ENCODE measurements at regions not wholly inside any gene's neighbourhood (a gene's known extent, or its start where the extent isn't known, plus 50 kb on each side); places are given as distances from the start of the nearest gene placed in this dataset.

GRCh38 chr10:78740976-78741915, 327.5 kb upstream of the ZMIZ1 start:
- DNase-seq (ENCODE audit: low read depth): no peak

GRCh38 chr10:78742406-78742729, 326.4 kb upstream of the ZMIZ1 start:
- no peak for DNase-seq (ENCODE audit: low read depth)

DNA sequence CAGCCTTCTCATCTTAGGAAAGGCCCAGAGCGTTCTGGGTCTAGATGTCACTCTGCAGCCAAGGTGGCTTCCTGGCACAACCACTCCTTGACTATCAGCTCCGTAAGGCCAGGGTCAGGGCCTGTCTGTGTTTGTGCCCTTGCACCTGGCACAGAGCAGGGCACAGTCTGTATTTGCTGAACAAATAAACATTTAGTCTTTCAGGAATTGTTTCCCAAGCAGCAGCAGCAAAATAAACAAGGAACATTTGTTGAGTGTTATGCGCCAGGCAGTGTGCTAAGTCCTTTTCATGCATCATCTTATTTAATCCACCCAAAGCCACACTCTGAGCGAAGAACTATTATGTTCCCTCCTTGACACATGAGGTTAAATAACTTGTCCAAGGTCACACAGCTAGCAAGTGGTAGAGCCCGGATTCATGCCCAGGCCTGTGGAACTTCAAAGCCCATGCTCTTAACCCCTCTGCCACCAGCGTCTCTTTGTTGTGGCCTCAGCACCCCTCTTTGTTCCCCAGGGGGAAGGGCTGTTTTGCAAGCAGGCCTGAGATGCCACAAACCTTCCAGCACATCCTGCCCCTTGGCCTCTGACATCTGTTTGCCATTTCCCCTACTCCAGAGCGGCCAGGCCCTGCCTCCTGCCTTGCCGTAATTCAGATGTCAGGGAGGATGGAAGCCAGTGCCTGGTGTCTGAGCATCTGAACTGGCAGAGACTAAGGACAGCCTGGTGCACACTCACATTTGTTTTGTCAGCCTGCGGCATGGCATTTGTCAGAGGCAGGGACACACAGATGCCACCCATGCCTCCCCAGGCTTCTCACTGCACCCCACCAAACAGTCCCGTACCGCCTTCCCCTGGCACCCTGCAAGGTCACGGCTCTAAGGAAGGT, 325.8 kb upstream of the ZMIZ1 start:
- no peak for DNase-seq (ENCODE audit: low read depth)

DNA sequence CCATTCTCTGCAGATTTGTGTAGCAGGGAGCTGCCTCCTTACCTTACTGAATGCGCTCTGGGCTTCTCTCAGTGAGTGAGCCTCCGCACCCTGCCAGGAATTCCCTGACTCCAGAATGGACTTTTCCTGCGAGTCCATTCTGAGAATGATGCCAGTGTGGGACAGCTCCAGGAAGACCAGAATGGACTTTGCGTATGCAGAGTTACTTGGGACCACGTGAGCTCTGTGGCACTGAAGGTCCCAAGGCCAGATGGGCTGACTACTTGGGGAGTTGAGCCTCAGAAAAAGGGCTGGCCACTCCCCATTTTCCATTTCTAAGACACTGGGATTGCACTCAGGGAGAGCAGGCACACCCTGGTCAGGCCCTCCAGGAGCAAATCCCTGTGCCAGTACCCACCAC, 324.7 kb upstream of the ZMIZ1 start:
- no peak for DNase-seq (ENCODE audit: low read depth)

DNA sequence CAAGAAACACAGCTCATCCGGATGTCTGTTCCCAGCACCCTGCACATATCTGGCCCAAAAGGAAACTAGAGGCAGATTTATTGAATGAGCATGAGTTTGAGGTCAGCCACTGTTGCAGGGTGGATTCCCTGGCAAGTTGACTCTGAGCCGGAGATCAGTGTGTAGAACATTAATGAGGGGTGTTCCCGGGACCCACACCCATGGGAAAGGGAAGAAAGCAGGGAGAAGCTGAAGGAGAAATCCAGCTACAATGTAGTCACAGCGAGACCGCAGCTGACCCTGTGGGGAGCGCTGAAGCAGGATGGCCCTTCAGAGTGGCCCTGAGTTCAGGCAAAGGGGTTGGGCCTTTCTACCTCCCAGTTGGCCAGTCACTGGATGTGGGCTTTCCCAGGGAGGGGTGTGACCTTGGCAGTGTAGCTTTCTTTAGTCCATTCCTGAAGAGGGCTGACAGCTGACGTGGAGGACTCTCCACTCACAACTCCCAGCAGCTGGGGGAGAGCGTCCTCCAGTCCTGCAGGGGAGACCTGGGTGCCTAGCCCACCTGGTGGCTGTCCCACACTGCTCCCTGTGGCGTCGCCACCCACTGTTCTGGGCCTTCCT, 324.2 kb upstream of the ZMIZ1 start:
- DNase-seq (ENCODE audit: low read depth): no peak

DNA sequence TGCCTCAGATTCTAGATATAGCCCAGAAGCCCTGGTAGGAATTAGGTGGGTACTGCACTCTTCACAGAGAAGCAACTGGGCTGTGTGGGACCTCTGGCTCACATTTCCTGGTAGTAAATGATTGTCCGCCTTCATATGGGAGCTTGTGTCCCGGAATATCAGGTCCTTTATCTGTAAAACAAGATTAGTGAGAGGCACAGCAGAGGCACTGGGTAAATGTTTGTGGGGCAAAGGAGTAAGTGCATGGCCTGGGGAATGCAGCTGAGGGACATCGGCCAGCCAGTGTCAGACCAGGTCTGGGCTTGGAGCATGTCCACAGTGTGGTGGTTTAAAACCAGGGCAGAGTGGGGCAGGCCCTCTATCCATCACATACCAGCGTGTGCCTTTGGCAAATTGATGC, 323.3 kb upstream of the ZMIZ1 start:
- DNase-seq (ENCODE audit: low read depth): no peak

DNA sequence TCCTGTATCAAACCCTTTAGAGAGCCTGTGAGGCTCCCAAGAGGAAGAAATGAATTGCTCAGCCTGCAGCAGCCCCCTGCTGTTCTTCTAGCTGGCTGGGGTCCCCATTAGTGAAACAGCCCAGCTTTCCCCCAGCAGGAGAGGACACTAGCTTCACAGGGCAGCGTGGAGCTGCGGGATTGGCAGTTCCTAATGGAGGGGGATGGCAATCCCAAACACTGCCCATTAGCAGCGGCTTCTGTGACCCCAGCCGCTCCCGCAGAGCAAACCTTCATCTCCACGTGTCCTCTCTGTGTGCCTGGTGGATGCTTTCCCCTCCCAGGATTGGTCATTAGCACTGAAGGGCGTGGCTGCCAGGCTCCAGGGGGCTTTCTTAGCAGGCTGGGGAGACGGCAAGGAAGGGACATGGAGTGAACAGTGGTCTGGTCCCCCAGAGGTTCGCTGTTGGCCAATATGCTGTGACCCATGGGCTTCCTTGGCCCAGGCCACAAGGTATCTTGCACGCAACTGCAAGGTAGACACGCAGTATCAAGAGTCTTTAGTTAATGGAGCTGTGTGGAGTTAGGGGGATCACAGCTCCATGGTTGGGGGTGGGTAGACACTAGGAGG, 322.5 kb upstream of the ZMIZ1 start:
- no peak for DNase-seq (ENCODE audit: low read depth)

DNA sequence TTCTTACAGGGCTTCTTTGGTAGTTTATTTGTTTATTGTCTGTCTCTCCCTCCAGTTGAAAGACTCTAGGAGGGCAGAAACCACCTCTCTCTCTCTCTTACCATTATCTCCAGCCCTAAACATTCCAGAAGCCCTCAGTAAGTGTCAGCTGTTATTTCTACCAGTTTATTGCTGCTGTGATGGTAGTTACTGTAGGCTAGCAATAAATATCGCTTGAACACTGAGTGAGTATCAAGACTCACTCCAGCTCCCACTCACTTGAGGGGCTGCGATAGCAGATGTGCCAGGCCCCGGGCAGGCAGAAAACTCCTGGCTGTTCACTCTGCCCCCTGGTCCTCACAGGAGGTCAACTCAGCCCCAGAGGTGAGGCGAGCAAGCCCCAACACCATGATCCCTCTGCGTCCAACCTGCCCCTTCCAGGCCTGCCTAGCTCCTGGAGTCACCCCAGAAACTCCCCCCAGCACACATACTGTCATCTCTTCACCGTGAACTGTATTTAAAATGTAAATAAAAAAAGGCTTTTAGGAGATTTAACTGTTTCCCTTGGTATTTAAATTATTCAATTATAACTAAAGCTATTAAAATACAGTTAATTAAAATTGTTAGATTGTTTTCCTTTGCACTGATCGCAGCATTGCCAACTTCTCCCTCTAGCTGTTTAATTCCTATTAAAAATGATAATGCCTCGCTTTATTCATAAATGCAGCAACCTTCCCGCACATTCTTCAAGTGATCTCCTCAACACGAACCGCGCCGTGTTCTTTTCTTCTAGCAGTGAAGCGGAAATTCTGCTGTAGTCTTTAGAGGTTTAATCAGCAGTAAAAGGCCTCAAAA, 321.1 kb upstream of the ZMIZ1 start:
- no peak for DNase-seq (ENCODE audit: low read depth)

DNA sequence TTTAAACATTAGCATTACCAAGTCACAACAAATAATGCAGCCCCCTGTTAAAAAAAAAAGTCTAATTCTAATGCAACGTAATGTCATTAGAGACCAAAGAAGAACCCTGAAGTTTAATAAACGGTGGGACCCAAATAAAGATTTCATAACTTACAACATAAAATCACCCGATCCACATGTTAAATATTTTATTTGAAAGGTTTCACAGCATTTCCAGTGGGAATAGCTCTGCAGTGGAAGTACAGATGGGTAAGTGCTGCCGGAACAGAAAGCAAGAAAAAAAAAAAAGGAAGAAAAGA, 320.6 kb upstream of the ZMIZ1 start:
- no peak for DNase-seq (ENCODE audit: low read depth)

DNA sequence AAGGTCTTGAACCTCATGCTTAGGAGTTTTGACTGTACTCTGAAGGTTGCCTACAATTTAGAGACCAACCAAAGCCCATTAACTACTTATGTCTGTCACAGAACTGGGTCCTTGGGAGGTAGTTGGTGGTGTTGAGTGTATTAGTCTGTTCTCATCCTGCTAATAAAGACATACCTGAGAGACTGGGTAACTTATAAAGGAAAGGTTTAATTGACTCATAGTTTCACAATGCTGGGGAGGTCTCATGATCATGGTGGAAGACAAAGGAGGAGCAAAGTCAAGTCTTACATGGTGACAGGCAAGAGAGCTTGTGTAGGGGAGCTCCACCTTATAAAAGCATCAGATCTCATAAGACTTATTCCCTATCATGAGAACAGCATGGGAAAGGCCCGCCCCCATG, 319.6 kb upstream of the ZMIZ1 start:
- DNase-seq (ENCODE audit: low read depth): no peak

DNA sequence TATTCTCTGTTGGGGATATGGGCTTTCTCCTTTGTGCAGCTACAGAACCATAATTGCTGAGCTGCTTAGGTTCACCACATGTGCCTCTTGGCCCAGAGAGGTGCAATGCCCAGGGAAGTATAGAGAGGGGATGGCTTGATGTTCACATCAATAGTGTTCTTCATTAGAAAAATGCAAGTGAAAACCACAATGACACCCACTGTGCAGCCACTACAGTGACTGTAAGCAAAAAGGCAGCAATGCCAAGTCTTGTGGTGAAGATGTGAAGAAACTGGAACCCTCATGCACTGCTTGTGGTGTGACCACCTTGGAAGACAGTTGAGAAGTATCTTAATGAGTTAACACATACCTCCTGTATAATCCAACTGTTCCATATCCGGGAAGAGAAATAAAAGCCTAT, 318.9 kb upstream of the ZMIZ1 start:
- no peak for DNase-seq (ENCODE audit: low read depth)

DNA sequence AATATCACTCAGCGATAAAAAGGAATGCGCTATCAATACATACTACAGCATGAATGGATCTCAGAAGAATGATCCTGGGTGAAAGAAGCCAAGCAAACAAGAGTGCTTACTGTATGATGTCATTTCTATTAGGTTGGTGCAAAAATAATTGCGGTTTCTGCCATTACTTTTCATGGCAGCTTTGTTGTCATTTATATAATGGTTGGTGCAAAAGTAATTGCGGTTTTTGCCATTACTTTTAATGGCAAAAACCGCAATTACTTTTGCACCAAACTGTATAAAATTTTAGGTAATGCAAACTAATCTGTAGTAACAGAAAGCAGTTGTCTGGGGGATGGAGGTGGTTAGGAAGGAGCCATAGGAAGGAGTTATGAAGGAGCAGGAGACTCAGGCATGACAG, 318.3 kb upstream of the ZMIZ1 start:
- DNase-seq (ENCODE audit: low read depth): no peak

GRCh38 chr10:78751716-78752115, 317.1 kb upstream of the ZMIZ1 start:
- no peak for DNase-seq (ENCODE audit: low read depth)

DNA sequence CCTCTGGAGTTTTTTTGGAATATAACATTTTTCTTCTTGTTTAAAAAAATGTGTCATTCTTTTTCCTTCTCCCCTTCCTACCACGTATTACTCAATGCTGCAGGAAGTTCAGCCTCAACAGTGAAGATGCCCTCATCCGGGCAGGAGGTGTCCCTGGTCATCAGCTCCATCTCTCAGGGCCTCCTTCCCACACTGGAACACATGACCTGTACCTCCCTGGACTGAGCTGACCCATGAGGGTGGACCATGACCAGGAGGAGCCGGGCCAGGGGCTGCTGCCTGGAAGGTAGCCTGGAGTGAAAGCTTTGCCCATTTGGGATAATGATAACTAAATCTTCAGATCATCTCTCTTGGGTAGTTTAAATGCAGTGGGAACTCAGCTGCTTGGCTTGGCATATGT, 316.5 kb upstream of the ZMIZ1 start:
- DNase-seq (ENCODE audit: low read depth): no peak

GRCh38 chr10:78752708-78753107, 316.1 kb upstream of the ZMIZ1 start:
- DNase-seq (ENCODE audit: low read depth): no peak

- no peak for DNase-seq (ENCODE audit: low read depth)
Observed at GRCh38 chr10:78754269-78755062, 314.3 kb upstream of the ZMIZ1 start.

DNA sequence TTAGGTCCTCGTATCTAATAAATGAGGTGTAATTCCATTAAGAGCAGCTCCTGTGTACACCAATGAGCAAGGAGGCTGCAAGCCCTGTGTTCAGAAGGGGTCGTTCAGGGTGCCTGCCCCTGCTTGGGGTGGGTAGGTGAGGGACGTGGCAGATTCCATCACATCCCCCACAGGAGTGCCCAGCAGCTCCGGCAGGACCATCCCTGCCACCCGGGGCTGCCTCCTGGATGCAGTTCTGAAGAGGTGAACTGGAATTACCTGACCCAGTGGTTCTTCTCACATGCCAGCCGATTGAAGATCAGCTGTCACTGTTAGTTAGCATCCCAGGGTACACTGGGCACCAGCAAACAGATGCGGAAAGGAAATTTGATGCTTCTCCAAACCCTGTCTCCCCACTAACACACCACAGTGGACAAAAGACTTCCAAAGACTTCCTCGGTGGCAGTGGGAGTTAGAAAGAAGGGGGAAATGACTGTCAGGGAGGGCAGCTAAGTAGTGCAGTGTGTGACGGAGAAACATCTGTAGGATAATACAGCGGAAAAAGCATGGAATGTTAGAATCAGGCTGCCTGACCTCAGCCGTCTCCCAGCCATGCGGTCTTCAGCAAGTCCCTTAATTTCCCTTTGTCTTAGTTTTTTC, 313.6 kb upstream of the ZMIZ1 start:
- DNase-seq (ENCODE audit: low read depth): no peak

- no peak for DNase-seq (ENCODE audit: low read depth)
Observed at GRCh38 chr10:78755877-78756455, 312.8 kb upstream of the ZMIZ1 start.

DNA sequence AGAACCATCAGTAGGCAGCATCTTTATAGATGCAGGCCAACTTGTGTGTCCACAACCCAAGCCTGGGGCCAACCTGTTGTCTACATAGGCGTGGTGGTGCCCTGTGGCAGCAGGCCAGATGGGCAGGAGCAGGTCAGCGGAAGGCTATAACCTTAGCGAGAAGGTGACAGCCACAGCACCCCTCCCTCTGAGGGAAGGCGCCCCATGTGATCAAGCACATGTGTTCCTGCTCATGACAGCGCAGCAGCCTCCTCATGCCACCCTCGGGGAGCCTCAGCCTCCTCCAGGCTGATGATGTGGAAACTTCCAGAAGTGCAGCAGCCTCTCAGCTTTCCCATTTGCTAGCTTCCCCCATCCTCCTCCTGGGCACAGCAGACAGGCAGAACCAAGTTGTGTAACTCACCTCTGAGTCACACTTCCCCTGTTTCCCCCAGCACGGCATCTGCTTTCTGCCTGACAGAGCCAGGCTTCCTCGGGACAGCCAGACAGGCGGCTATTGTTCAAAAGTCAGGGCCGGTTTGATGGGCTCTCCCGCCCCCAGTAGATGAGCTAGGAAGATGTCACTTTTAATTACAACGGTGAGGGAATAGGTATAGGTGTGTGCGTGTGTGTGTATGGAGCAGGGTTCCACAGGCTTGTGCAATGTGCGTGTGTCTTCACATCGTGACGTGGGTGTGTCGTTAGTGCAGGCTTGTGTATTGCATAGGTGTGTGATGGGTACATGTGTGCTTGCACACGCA, 312.0 kb upstream of the ZMIZ1 start:
- DNase-seq (ENCODE audit: low read depth): no peak
